Stimulated activated naive B cell treated with anti-CD40 and anti-IgM and Interleukin-4, amounts not matched to agents 10 μg/mL and 1 μg/mL and 100 μg/mL, for 72 hours (primary cell): ENCODE measurements at regions not wholly inside any gene's neighbourhood (a gene's known extent, or its start where the extent isn't known, plus 50 kb on each side); places are given as distances from the start of the nearest gene placed in this dataset.

ENCODE experiments used
- ATAC-seq, 2 donors: fragments of 150-1000 bp; cut with Tn5 transposase; replicated peaks; 2 replicates each; pipeline ENCODE4 v1.10.0; 2021; ENCODE audit warnings: moderate library complexity in 1 of 2
- DNase-seq: peaks from one replicate; pipeline ENCODE4 v3.0.0; 2021
- H3K27ac Mint-ChIP-seq: one replicate; pipeline ENCODE4 v1.8.0; 2022; ENCODE audit warnings: mild to moderate bottlenecking, mixed read lengths
- H3K27me3 Mint-ChIP-seq, 2 donors: one replicate each; pipeline ENCODE4 v1.8.0; 2022; ENCODE audit warnings: mixed read lengths in 2 of 2
- H3K36me3 Mint-ChIP-seq, 2 donors: one replicate each; pipeline ENCODE4 v1.8.0; 2022; ENCODE audit warnings: mixed read lengths in 2 of 2, mild to moderate bottlenecking in 1 of 2
- H3K4me1 Mint-ChIP-seq, 2 donors: one replicate each; pipeline ENCODE4 v1.8.0; 2022; ENCODE audit warnings: mixed read lengths in 2 of 2, mild to moderate bottlenecking in 1 of 2
- H3K4me3 Mint-ChIP-seq, 2 donors: one replicate each; pipeline ENCODE4 v1.8.0; 2022; ENCODE audit warnings: mild to moderate bottlenecking in 2 of 2, mixed read lengths in 2 of 2, moderate library complexity in 1 of 2
- H3K9me3 Mint-ChIP-seq, 2 donors: one replicate each; pipeline ENCODE4 v1.8.0; 2022; ENCODE audit warnings: mixed read lengths in 2 of 2, mild to moderate bottlenecking in 1 of 2

DNA sequence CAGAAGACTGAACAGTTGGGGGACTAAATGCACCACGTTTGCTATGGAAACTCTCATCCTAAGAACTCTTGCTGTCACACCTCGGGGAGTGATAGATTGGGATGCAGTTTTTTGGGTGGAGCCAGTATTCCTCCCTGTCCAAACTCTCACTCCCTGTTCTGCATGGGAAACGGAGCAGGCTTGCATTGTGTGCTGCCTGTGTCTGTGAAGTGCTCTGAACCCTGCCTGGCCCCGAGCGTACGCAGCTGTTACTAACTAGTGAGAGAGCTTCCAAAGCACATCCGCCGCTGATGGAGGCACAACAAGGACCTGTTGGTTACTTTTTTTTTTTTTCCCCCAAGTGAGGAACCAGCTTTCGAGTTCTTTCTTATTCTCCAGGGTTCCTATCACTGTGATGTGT, 195.5 kb downstream of the ANAPC1 start:
- Mint-ChIP-seq H3K36me3 (peaks cover 0 to 2% of the 10 kb centered on the region in 2 donors), H3K4me1 (no peaks in the 10 kb centered on the region), H3K27me3 (peaks cover 0 to 5% of the 10 kb centered on the region in 2 donors), H3K9me3 (no peaks in the 10 kb centered on the region), H3K27ac (no peak overlapping the region), H3K4me3 (no peak overlapping the region)
- DNase-seq (no peak), ATAC-seq (no peak)

DNA sequence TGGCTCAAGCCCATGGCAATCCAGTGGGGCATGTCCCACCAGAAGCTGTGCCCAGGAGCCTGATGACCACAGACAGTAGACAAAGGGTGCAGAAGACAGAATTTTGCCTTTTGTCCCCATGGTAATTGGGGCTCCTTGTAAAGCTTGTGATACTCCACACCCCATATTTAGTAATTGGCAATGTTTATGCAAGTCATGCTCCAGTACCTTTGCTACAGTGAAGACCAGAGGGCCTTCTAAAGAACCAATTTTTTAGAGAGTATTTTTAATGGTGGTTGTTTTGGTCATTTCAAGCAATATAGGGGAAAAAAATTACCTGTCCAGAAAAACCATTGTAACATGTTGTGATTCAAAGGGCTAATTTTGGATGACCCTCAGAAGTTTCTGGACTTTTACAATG, 194.8 kb downstream of the ANAPC1 start:
- peaks cover 6 to 9% of the 10 kb centered on the region in 2 donors for H3K27me3 Mint-ChIP-seq
- peaks cover 0 to 2% of the 10 kb centered on the region in 2 donors for H3K36me3 Mint-ChIP-seq
- ATAC-seq (no peak), DNase-seq (no peak)
- no peaks in the 10 kb centered on the region for H3K9me3 Mint-ChIP-seq
- H3K4me3 Mint-ChIP-seq, result no peak overlapping the region
- peak overlapping the region; percentile 17 for H3K27ac Mint-ChIP-seq
- no peaks in the 10 kb centered on the region for H3K4me1 Mint-ChIP-seq

DNA sequence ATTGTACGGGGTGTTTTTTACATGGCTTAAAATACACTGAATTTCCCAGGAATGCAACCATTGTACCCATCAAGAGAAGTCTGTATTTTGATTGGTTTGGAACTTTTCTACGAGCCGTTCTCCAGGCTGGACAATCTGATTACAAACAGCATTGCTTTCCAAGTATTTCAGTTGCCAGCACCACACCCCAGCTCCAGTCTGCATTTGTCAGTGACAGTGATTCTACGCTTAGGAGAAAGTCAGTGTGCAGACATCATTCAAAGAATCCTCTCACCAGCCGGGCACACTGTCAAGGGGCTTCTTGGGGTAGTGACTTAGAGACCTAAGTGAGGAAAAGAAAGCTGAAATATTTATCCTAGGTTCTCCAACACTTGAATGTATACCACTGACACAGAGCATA, 194.1 kb downstream of the ANAPC1 start:
- H3K36me3 Mint-ChIP-seq, result peaks cover 0 to 2% of the 10 kb centered on the region in 2 donors
- no peak overlapping the region for H3K27ac Mint-ChIP-seq
- peaks cover 9% of the 10 kb centered on the region in 2 donors for H3K27me3 Mint-ChIP-seq
- DNase-seq (no peak), ATAC-seq (no peak)
- H3K9me3 Mint-ChIP-seq, result no peaks in the 10 kb centered on the region
- no peaks in the 10 kb centered on the region for H3K4me1 Mint-ChIP-seq
- H3K4me3 Mint-ChIP-seq, result no peak overlapping the region

DNA sequence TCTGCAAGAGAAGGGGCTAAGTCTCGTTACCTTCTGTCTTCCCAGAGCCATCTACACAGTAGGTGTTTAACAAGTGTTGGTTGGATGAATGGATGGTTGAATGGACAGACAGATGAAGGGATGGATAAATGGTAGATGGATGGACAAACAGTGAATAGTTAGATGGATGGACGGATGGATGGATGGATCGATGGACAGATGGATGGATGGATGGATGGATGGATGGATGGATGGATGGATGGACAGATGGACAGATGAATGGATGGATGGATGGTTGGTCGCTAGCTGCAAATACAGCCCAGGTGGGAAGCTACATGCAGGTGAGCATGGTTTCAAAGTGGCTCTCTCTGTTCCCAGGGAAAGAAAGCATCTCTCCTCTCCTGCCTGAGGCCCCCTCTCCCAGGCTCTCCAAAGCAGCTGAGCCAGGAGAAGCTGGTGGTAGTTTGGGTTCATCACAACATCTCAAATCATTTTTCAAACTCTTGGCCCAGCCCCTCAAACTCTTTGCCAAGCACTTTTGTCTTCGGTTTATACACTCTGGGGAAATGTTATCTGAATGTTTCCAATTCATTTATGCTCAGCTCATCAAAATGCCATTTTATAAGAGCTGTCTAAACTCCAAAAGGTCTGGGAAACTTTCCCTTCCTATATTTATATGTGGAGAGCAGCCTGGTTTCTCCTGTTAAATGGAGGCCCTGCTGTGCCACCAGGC, 192.7 kb downstream of the ANAPC1 start:
- Mint-ChIP-seq H3K9me3 (peaks cover 3 to 4% of the 10 kb centered on the region in 2 donors), H3K4me1 (no peaks in the 10 kb centered on the region), H3K4me3 (no peak overlapping the region), H3K27ac (no peak overlapping the region), H3K27me3 (peaks cover 9 to 11% of the 10 kb centered on the region in 2 donors), H3K36me3 (peaks cover 4% of the 10 kb centered on the region in 2 donors)
- ATAC-seq (no peak), DNase-seq (no peak)

DNA sequence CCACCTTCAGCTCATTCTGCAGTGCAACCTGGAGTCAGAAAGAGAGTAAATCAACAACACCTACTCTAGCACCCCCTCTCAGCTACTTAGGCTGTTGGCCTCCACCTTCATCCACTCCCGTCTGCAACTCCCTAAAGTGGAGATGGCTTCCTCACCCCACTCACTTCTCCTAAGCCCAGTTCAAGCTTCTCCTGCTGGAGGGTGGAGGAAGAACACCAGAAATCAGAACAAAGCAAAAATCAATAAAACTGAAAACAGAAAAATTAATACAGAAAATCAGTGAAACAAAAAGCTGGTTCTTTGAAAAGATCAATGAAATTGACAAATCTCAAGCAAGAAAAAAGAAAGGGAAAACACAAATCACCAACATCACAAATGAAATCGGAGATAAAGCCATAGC, 191.7 kb downstream of the ANAPC1 start:
- ATAC-seq, result no peak
- H3K27ac Mint-ChIP-seq, result no peak overlapping the region
- H3K27me3 Mint-ChIP-seq, result peaks cover 9 to 11% of the 10 kb centered on the region in 2 donors

DNA sequence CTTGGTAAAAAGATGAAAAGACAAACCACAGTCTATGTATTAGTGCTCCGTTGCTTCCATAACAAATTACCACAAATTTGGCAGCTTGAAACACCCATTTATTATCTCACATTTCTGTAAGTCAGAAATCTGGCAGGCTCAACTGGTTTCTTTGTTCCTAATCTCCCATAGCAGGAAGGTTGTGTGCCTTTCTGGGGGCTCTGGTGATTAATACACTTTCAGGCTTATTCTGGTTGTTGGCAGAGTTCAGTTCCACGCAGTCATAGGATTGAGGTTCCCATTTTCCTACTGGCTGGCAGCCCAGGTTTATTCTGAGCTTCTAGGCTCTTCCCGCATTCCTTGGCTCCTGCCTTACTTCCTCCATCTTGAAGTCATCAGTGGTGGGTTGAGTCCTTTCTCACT, 189.3 kb downstream of the ANAPC1 start:
- H3K27me3 Mint-ChIP-seq, result peaks cover 13 to 16% of the 10 kb centered on the region in 2 donors
- peaks cover 5 to 15% of the 10 kb centered on the region in 2 donors for H3K4me1 Mint-ChIP-seq
- H3K9me3 Mint-ChIP-seq, result peaks cover 3 to 4% of the 10 kb centered on the region in 2 donors
- DNase-seq, result no peak
- H3K4me3 Mint-ChIP-seq, result no peak overlapping the region
- no peak overlapping the region for H3K27ac Mint-ChIP-seq
- H3K36me3 Mint-ChIP-seq, result peaks cover 4% of the 10 kb centered on the region in 2 donors
- ATAC-seq, result no peak

More for the DNA sequence above, 191.7 kb downstream of the ANAPC1 start:
- no peak for DNase-seq
- Mint-ChIP-seq H3K9me3 (peaks cover 3 to 4% of the 10 kb centered on the region in 2 donors), H3K4me1 (no peaks in the 10 kb centered on the region), H3K4me3 (no peak overlapping the region), H3K36me3 (peaks cover 4% of the 10 kb centered on the region in 2 donors)

DNA sequence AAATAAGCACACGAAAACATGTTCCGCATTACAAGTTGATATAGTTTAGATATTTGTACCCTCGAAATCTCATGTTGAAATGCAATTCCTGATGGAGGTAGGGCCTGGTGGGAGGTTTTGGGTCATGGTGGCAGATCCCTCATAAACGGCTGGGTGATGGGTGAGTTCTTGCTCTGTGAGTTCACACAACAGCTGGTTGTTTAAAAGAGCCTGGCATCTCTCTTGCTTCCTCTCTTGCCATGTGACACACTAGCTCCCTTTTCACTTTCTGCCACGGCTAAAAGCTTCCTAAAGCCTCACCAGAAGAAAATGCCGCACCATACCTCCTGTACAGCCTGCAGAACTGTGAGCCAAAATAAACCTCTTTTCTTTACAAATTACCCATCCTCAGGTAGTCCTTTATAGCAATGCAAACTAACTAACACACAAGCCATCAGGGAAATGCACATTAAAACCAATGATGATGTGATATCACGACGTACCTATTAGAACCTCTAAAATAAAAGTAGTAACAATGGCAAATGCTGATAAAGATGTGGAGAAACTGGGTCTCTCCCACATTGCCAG, 188.5 kb downstream of the ANAPC1 start:
- ATAC-seq, result no peak
- Mint-ChIP-seq H3K36me3 (peaks cover 4% of the 10 kb centered on the region in 2 donors), H3K4me1 (peaks cover 5 to 15% of the 10 kb centered on the region in 2 donors), H3K4me3 (no peak overlapping the region), H3K27ac (no peak overlapping the region), H3K9me3 (peaks cover 3 to 4% of the 10 kb centered on the region in 2 donors), H3K27me3 (peaks cover 13 to 16% of the 10 kb centered on the region in 2 donors)
- DNase-seq, result no peak

DNA sequence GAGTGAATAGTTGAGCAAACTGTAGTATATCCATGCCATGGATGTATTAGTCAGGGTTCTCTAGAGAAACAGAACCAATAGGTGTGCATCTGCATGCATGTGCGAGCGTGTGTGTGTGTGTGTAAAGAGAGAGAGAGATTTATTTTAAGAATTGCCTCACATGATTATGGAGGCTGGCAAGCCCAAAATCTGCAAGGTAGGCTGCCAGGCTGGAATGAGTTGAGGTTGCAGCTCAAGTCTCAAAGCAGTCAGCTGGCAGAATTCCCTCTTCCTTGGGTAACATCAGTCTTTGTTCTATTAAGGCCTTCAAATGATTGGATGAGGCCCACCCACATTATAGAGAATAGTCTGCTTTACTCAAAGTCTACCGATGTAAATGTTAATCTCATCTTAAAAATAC, 187.8 kb downstream of the ANAPC1 start:
- no peak for DNase-seq
- Mint-ChIP-seq H3K27ac (no peak overlapping the region), H3K27me3 (peaks cover 9 to 16% of the 10 kb centered on the region in 2 donors), H3K9me3 (peaks cover 3 to 4% of the 10 kb centered on the region in 2 donors), H3K36me3 (peaks cover 6 to 7% of the 10 kb centered on the region in 2 donors), H3K4me1 (peaks cover 8 to 21% of the 10 kb centered on the region in 2 donors), H3K4me3 (no peak overlapping the region)
- ATAC-seq, result no peak

DNA sequence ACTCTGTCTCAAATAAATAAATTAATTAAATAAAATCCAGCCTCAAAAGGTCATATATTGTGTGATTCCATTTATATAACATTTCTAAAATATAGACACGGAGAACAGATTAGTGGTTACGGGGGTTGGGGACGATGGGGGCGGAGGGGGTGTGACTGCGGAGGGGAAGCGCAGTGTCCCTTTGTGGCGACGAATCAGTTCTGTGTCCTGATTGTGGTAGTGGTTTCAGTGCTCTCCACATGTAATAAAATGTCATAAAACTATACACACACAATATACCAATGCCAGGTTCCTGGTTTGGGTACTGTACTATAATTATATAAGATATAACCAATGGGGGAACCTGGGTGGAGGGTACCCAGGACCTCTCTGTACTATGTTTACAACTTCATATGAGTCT, 186.4 kb downstream of the ANAPC1 start:
- peaks cover 10% of the 10 kb centered on the region in 2 donors for H3K36me3 Mint-ChIP-seq
- peaks cover 8 to 16% of the 10 kb centered on the region in 2 donors for H3K27me3 Mint-ChIP-seq
- ATAC-seq, result no peak
- H3K4me1 Mint-ChIP-seq, result peaks cover 21 to 35% of the 10 kb centered on the region in 2 donors
- H3K9me3 Mint-ChIP-seq, result peaks cover 3 to 4% of the 10 kb centered on the region in 2 donors
- DNase-seq, result no peak
- H3K4me3 Mint-ChIP-seq, result no peak overlapping the region
- H3K27ac Mint-ChIP-seq, result no peak overlapping the region

DNA sequence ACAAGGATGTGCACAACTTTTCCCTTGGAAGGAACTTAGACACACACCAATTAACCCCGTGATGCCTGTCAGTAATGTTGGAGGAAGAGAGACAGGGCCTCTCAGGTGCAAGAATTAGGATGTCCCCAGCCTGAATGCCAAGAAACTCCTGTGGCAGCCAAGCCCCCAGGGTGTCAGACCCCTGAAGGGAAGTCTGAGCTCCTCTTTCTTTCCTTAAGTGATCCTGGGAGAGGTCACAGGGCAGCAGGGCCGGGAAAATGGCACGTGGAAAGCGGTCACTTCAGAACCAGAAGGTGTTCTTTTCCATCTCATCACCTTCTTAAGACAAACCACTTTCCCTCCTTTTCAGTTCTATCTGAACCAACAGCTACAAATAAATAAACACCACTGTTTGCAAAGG, 185.9 kb downstream of the ANAPC1 start:
- peaks cover 3 to 4% of the 10 kb centered on the region in 2 donors for H3K9me3 Mint-ChIP-seq
- ATAC-seq (no peak), DNase-seq (no peak)
- H3K4me1 Mint-ChIP-seq, result peaks cover 24 to 40% of the 10 kb centered on the region in 2 donors
- H3K4me3 Mint-ChIP-seq, result no peak overlapping the region
- no peak overlapping the region for H3K27ac Mint-ChIP-seq
- peaks cover 10% of the 10 kb centered on the region in 2 donors for H3K36me3 Mint-ChIP-seq
- peaks cover 8 to 16% of the 10 kb centered on the region in 2 donors for H3K27me3 Mint-ChIP-seq

DNA sequence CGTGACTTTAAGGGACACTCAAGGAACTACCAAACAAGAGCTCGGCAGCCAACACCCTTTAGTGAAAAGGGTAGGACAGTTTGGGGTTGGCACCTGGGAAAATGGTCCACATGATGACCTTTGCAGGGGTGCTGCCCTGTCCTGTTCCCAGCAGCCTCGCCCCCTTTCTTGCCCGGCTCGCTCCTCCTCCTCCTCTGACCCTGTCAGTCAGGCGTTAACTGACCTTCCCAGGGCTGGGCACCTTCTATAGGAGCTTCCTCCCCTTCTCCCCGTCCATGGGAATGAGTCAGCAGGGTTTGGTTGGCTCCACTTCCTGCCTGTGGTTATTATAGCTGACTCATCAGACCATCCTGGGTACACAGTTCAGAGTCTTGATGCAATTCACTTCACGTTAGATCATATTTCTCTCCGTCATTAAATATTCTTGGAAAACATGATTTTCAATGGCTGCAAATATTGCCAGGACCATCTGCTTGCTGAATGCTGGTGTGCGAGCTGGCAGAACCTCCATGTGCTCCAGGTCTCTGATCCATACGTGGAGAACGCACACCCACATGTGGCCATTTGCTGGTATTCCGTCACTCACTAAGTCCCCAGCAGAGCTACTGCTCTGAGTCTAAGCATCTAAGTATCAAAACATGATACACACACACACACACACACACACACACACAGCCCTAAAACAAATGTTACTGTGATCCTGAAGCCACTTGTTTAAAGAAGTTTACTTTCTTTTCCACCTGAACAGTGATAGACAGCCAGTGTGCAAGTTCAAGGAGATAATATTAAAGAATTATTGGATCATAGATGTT, 185.0 kb downstream of the ANAPC1 start:
- Mint-ChIP-seq H3K4me3 (peak overlapping the region; percentile 25 to 34), H3K27ac (peak overlapping the region; percentile 51), H3K27me3 (peaks cover 5 to 12% of the 10 kb centered on the region in 2 donors), H3K9me3 (peaks cover 3 to 4% of the 10 kb centered on the region in 2 donors), H3K4me1 (peaks cover 29 to 49% of the 10 kb centered on the region in 2 donors), H3K36me3 (peaks cover 9 to 10% of the 10 kb centered on the region in 2 donors)
- ATAC-seq (peak; percentile 67 to 71), DNase-seq (peak; percentile 22)

DNA sequence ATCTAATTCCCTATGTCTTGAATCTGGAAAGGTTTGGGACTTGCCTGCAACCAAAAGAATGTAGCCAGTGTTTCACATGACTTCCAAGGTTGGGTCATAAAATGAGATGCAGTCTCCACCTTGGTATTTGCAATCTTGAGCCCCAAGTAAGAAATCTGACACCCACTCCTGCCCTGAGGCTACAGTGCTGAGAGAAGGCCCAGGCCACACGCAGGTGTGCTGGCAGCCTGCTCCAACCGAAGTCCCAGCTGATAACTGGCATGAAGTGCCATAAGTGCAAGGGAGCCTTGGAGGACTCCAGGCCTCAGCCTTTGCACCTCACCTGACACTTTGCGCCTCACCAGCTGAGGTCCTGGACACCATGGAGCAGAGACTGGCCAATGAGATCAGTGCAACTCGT, 182.7 kb downstream of the ANAPC1 start:
- no peak for DNase-seq
- no peak for ATAC-seq
- H3K4me1 Mint-ChIP-seq, result peaks cover 42 to 71% of the 10 kb centered on the region in 2 donors
- no peaks in the 10 kb centered on the region for H3K9me3 Mint-ChIP-seq
- H3K27me3 Mint-ChIP-seq, result peaks cover 4 to 5% of the 10 kb centered on the region in 2 donors
- no peak overlapping the region for H3K4me3 Mint-ChIP-seq
- H3K27ac Mint-ChIP-seq, result no peak overlapping the region
- H3K36me3 Mint-ChIP-seq, result peaks cover 6% of the 10 kb centered on the region in 2 donors

DNA sequence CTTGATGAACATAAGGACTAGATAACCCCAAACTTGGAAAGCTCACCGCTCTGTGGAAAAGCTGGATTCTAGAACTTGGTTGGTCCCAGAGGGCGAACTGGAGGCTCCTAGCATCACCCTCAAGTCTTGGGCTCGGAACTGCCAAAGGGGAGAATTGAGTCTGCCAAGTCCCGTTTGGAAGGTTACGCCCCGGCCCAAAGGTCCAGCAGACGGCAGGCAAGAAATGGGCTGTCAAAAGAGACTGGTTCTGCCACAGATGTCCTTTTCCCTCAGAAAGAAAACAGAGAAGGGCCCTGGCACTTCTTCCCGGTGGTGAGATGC, 182.2 kb downstream of the ANAPC1 start:
- Mint-ChIP-seq H3K27ac (peak overlapping the region; percentile 33), H3K9me3 (no peaks in the 10 kb centered on the region), H3K36me3 (peaks cover 6 to 7% of the 10 kb centered on the region in 2 donors), H3K4me3 (no peak overlapping the region), H3K4me1 (peaks cover 45 to 76% of the 10 kb centered on the region in 2 donors), H3K27me3 (peaks cover 4 to 5% of the 10 kb centered on the region in 2 donors)
- ATAC-seq (no peak), DNase-seq (no peak)

DNA sequence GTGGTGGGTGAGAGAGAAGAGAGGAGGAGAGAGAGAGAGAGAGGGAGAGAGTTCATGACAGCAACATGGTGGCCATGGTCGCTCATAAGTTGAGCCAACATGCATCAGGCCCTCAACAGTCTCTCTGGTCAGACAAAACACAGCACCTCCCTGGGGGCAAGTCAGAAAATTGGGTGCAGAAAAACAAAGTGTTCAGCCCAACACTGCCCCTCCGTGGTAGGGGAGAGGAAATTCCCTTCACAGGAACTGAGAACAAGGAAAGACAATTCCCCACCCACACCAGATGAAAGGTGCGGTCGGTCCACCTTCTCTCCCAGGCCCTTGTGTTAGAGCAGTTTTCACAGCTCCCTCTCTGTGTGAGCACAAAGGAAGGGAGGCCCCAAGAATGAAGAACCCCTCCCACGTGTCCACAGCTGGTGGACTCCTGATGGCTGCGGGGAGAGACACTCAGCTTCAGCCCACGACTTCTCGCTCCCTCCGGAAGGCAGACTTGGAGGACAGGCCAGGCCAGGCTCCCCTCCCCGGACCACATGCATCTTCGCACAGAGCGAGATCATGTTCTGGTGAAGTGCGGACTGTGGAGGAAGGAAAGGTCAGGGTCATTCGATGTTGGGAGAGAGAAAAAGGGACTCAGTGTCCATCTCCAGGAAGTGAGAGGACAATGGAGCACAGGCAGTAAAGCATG, 181.7 kb downstream of the ANAPC1 start:
- Mint-ChIP-seq H3K4me3 (peak overlapping the region; percentile 33 to 46), H3K4me1 (peaks cover 49 to 81% of the 10 kb centered on the region in 2 donors), H3K27ac (peak overlapping the region; percentile 33), H3K36me3 (peaks cover 6 to 8% of the 10 kb centered on the region in 2 donors), H3K9me3 (no peaks in the 10 kb centered on the region), H3K27me3 (peaks cover 4 to 5% of the 10 kb centered on the region in 2 donors)
- ATAC-seq (peak in 1 of 2 donors; percentile 8), DNase-seq (peak; percentile 69)
